GM23248 (cell line): ENCODE measurements at regions not wholly inside any gene's neighbourhood (a gene's known extent, or its start where the extent isn't known, plus 50 kb on each side); places are given as distances from the start of the nearest gene placed in this dataset.

Experiments
- EZH2 ChIP-seq: fragments of 200-600 bp; sonication (generic); IDR thresholded peaks from 2 replicates; pipeline ENCODE4 v1.6.1; 2018; ENCODE audit warnings: antibody characterized with exemption, mild to moderate bottlenecking; ENCODE audit not compliant: insufficient read depth, poor library complexity, severe bottlenecking
- EZH2phosphoT487 ChIP-seq: fragments of 200-600 bp; sonication (generic); IDR thresholded peaks from 2 replicates; pipeline ENCODE4 v1.6.1; 2018; ENCODE audit warnings: antibody characterized with exemption, moderate library complexity, mild to moderate bottlenecking, low read depth; ENCODE audit not compliant: insufficient read depth

GRCh38 chr2:187230088-187230487 lies 218.0 kb downstream of the CALCRL start:
- TF ChIP-seq EZH2phosphoT487 (no peak), EZH2 (no peak)
